ENCODE measurements at regions not wholly inside any gene's neighbourhood (a gene's known extent, or its start where the extent isn't known, plus 50 kb on each side); places are given as distances from the start of the nearest gene placed in this dataset.

GRCh38 chr11:70886676-70887541 is 365.5 kb downstream of the SHANK2 start (continued):
- no peak for TF ChIP-seq CUX1 (CRISPR knock-in tag; IDR thresholded peaks at IDR 0.05)
- TF ChIP-seq CGGBP1 (CRISPR knock-in tag; IDR thresholded peaks at IDR 0.05), result no peak
- TF ChIP-seq IRF9 (tag; IDR thresholded peaks at IDR 0.05), result no peak
- TF ChIP-seq CXXC5 (CRISPR knock-in tag; IDR thresholded peaks at IDR 0.05), result no peak
- no peak for TF ChIP-seq ZNF311 (CRISPR knock-in tag; IDR thresholded peaks at IDR 0.05)
- TF ChIP-seq NONO (IDR thresholded peaks at IDR 0.05; ENCODE audit: low read depth in 2 of 2, low read length in 1 of 2), result no peak
- TF ChIP-seq ZNF583 (CRISPR knock-in tag; IDR thresholded peaks at IDR 0.05), result no peak
- TF ChIP-seq USF2 (CRISPR knock-in tag; IDR thresholded peaks at IDR 0.05), result no peak
- TF ChIP-seq ATF1 (CRISPR knock-in tag; IDR thresholded peaks at IDR 0.05), result no peak
- TF ChIP-seq ATF1 (tag; IDR thresholded peaks at IDR 0.05), result no peak
- no peak for TF ChIP-seq U2AF1 (optimal IDR thresholded peaks at IDR 0.05; ENCODE audit: low read depth, low read length)
- TF ChIP-seq ZNF511 (CRISPR knock-in tag; IDR thresholded peaks at IDR 0.05), result no peak
- TF ChIP-seq BCLAF1 (IDR thresholded peaks at IDR 0.05; ENCODE audit: borderline replicate concordance in 1 of 2, control insufficient read depth in 1 of 2, low read depth in 2 of 2, low read length in 1 of 2), result no peak

Data from K562 (cell line).